Ovary (tissue), 3 donors: ENCODE measurements at regions not wholly inside any gene's neighbourhood (a gene's known extent, or its start where the extent isn't known, plus 50 kb on each side); places are given as distances from the start of the nearest gene placed in this dataset.

Experiments
- CTCF ChIP-seq, 3 donors: fragments of 450-650 bp in 2 of 3; fragments of 200-600 bp in 1 of 3; IDR thresholded peaks; one replicate each; pipeline versions ENCODE4 v1.5.1 to v1.8.0; 2016 to 2022; ENCODE audit warnings: antibody characterized with exemption in 3 of 3, mild to moderate bottlenecking in 1 of 3
- EP300 ChIP-seq: sonication (generic); formaldehyde crosslinking; IDR thresholded peaks from one replicate; pipeline ENCODE4 v1.6.1; 2017; ENCODE audit warnings: antibody characterized with exemption
- donor health status: DM: no; HTN: no; CAD: no.

GRCh38 chr7:126041472-126041871 lies 1111.8 kb upstream of the POT1 start:
- no peak for TF ChIP-seq CTCF (IDR thresholded peaks at IDR 0.05)
- no peak for TF ChIP-seq EP300
